SK-N-SH (cell line): ENCODE measurements at regions not wholly inside any gene's neighbourhood (a gene's known extent, or its start where the extent isn't known, plus 50 kb on each side); places are given as distances from the start of the nearest gene placed in this dataset.

Source experiments
- CTCF ChIA-PET: fragments of 300-600, 350-600 bp; formaldehyde crosslinking; extraction: SDS; loops from one replicate; lab custom pipeline; 2021; lab: Yijun Ruan, JAX
- POLR2A ChIA-PET: fragments of 350-600 bp; sonication (Branson Sonifier 250); formaldehyde crosslinking; extraction: SDS; loops from one replicate; lab custom pipeline; 2020; ENCODE audit warnings: antibody characterized with exemption, inconsistent platforms; lab: Yijun Ruan, JAX
- DNase-seq: peaks from one replicate; pipeline ENCODE4 v3.0.0; 2012
- H2AFZ ChIP-seq: fragments of 200-600 bp; sonication (generic); 2 replicates; pipeline ENCODE4 v1.8.1; 2016; ENCODE audit warnings: antibody characterized with exemption, mild to moderate bottlenecking, low read depth
- H3F3A ChIP-seq: fragments of 200-600 bp; sonication (generic); replicated peaks from 2 replicates; pipeline ENCODE3; 2016; ENCODE audit warnings: antibody characterized with exemption, mild to moderate bottlenecking; ENCODE audit not compliant: insufficient read depth
- H3K27ac ChIP-seq, 2 experiments: fragments of 200-500 bp in 1 of 2; fragments of 200-600 bp in 1 of 2; sonication (Bioruptor generic) in 1 of 2; sonication (generic), shearing (Covaris generic) in 1 of 2; 2 replicates each; pipeline versions ENCODE4 v1.5.1 to v1.6.1; 2014 to 2016; ENCODE audit warnings: low read depth in 2 of 2, inconsistent platforms in 1 of 2, low read length in 1 of 2, mild to moderate bottlenecking in 1 of 2, mixed read lengths in 1 of 2
- H3K27me3 ChIP-seq: fragments of 200-600 bp; sonication (generic), shearing (Covaris generic); 2 replicates; pipeline ENCODE4 v1.6.1; 2016; ENCODE audit warnings: mixed run types; ENCODE audit not compliant: insufficient read depth
- H3K36me3 ChIP-seq, 2 experiments: fragments of 200-500 bp in 1 of 2; fragments of 200-600 bp in 1 of 2; sonication (Bioruptor generic) in 1 of 2; sonication (generic) in 1 of 2; replicated peaks in 1 of 2; 2 replicates each; pipeline versions ENCODE3 to v1.5.1; 2014 to 2016; ENCODE audit warnings: low read length in 1 of 2, mild to moderate bottlenecking in 1 of 2; ENCODE audit not compliant: insufficient read depth in 2 of 2, control insufficient read depth in 1 of 2
- H3K4me1 ChIP-seq, 2 experiments: fragments of 200-500 bp in 1 of 2; fragments of 200-600 bp in 1 of 2; sonication (Bioruptor generic) in 1 of 2; sonication (generic), shearing (Covaris generic) in 1 of 2; 2 replicates each; pipeline versions ENCODE4 v1.5.1 to v1.6.1; 2014 to 2016; ENCODE audit warnings: low read depth in 1 of 2, low read length in 1 of 2, mixed run types in 1 of 2; ENCODE audit not compliant: insufficient read depth in 2 of 2, control insufficient read depth in 1 of 2
- H3K4me2 ChIP-seq: fragments of 200-600 bp; sonication (generic), shearing (Covaris generic); 2 replicates; pipeline ENCODE4 v1.6.1; 2017; ENCODE audit warnings: mixed run types
- H3K4me3 ChIP-seq, 2 experiments: fragments of 200-500 bp in 1 of 2; fragments of 200-600 bp in 1 of 2; sonication (Bioruptor generic) in 1 of 2; sonication (generic), shearing (Covaris generic) in 1 of 2; 2 replicates each; pipeline versions ENCODE4 v1.5.1 to v1.8.1; 2014 to 2016; ENCODE audit warnings: low read depth in 2 of 2, inconsistent platforms in 1 of 2, low read length in 1 of 2, mild to moderate bottlenecking in 1 of 2, mixed read lengths in 1 of 2, moderate library complexity in 1 of 2
- H3K79me2 ChIP-seq: fragments of 200-600 bp; sonication (generic); 2 replicates; pipeline ENCODE4 v1.8.1; 2017; ENCODE audit warnings: mild to moderate bottlenecking; ENCODE audit not compliant: insufficient read depth
- H3K9ac ChIP-seq: fragments of 200-600 bp; sonication (generic); 2 replicates; pipeline ENCODE4 v1.6.1; 2017; ENCODE audit warnings: mixed run types
- H3K9me2 ChIP-seq: fragments of 200-600 bp; sonication (generic); 2 replicates; pipeline ENCODE4 v1.6.1; 2017; ENCODE audit warnings: mixed run types
- H3K9me3 ChIP-seq: fragments of 200-600 bp; sonication (generic); 2 replicates; pipeline ENCODE4 v1.6.1; 2017; ENCODE audit warnings: mixed run types, mild to moderate bottlenecking, moderate library complexity
- H4K20me1 ChIP-seq: fragments of 200-600 bp; sonication (generic); 2 replicates; pipeline ENCODE4 v1.6.1; 2017; ENCODE audit warnings: mild to moderate bottlenecking, mixed run types; ENCODE audit not compliant: insufficient read depth
- EP300 ChIP-seq, 2 experiments: IDR thresholded peaks; 2 replicates each; pipeline versions ENCODE4 v1.4.0 to v1.6.1; 2012; ENCODE audit warnings: borderline replicate concordance in 1 of 2, low read depth in 1 of 2, low read length in 1 of 2
- FOXJ3 ChIP-seq: sonication (generic); formaldehyde crosslinking; IDR thresholded peaks from 2 replicates; pipeline ENCODE4 v1.5.1; 2020; ENCODE audit warnings: mild to moderate bottlenecking, missing genetic modification reagents
- IRF3 ChIP-seq: fragments of 150-350 bp; IDR thresholded peaks from 2 replicates; pipeline ENCODE4 v1.6.1; 2016; ENCODE audit warnings: mild to moderate bottlenecking, low read depth, low read length
- MAX ChIP-seq: IDR thresholded peaks from 2 replicates; pipeline ENCODE4 v1.4.0; 2012; ENCODE audit warnings: low read depth
- POLR2AphosphoS5 ChIP-seq: IDR thresholded peaks from 2 replicates; pipeline ENCODE4 v1.6.1; 2012; ENCODE audit warnings: low read depth, low read length
- TCF12 ChIP-seq: IDR thresholded peaks from 2 replicates; pipeline ENCODE4 v1.4.0; 2012
- YY1 ChIP-seq: IDR thresholded peaks from 2 replicates; pipeline ENCODE4 v1.4.0; 2012; ENCODE audit warnings: low read depth, mild to moderate bottlenecking
- ZBTB33 ChIP-seq: IDR thresholded peaks from 2 replicates; pipeline ENCODE4 v1.4.0; 2012; ENCODE audit warnings: low read depth, borderline replicate concordance
- WGBS: methylation state at CpG from one replicate; pipeline ENCODE4 v1.1.6; 2017; ENCODE audit warnings: low lambda C conversion rate; 5-methylcytosine and 5-hydroxymethylcytosine counted together
- TF ChIP-seq, protein P1 (sequence below): IDR thresholded peaks from 2 replicates; pipeline ENCODE4 v1.6.1; 2012; ENCODE audit warnings: mild to moderate bottlenecking, low read depth, low read length, moderate library complexity

DNA sequence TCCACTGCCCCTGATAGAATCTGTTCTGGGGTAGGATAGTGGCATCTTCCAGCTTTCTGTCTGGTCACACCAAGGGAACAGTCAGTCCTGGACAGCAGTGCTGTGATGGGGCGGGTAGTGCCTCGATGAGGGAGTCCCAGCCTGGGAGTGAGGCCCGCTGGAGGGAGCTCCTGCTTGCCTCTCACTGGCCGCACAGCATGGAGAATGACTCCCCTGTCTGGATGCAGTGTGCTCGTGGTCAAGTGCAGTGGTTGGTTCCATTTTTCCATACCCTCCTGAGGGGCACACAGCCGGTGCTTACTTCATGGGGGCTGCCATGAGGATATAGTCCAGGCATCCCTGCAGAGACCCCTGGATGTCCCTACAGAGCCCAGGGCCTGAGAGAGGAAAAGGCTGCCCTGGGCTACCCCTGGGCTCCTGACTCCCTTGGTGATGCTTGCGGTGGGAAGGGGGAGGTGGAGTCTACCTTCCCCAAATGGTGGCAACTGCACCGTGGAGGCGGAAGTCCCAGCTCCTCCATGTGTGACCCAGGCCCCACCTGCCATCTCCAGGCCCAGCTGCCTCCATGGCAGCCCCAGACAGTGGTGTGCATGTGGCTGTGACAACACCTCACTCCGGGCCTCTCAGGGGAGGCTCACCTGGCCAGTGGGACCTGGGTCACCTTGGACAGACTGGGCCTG is 212.5 kb downstream of the GLI2 start:
- no peak for DNase-seq
- no peak overlapping the region for H3K4me3 ChIP-seq
- H3K79me2 ChIP-seq = peaks cover 23% of the 10 kb centered on the region
- CTCF ChIA-PET = interaction anchor here (0.5 to 2.5 kb wide), 4 partner anchors 10 to 252 kb away, joined by 3 to 8 read pairs (median 3); no protein-coding TSS in a partner anchor
- H3K27ac ChIP-seq = no peak overlapping the region
- no peaks in the 10 kb centered on the region; the same call in 1 of the 2 replicates for H4K20me1 ChIP-seq
- no peaks in the 10 kb centered on the region for H3K9me3 ChIP-seq
- H2AFZ ChIP-seq = no peak overlapping the region
- H3K9me2 ChIP-seq = no peaks in the 10 kb centered on the region
- 98% methylated on average over 6 of the region's 10 CpGs for WGBS
- H3K9ac ChIP-seq = no peak overlapping the region
- POLR2A ChIA-PET = interaction anchor here (1.6 kb wide), 1 partner anchor 10 kb away, joined by 5 read pairs; no protein-coding TSS in a partner anchor
- H3K4me2 ChIP-seq = no peak overlapping the region
- peaks cover 0 to 2% of the 10 kb centered on the region in 2 experiments for H3K36me3 ChIP-seq
- H3K27me3 ChIP-seq = no peaks in the 10 kb centered on the region
- peaks cover 4% of the 10 kb centered on the region for H3F3A ChIP-seq
- TF ChIP-seq YY1 (no peak), POLR2AphosphoS5 (no peak), ZBTB33 (no peak), FOXJ3 (no peak)
- TF ChIP-seq, all 33 proteins: peak for 0
- peaks cover 4 to 33% of the 10 kb centered on the region in 2 experiments; a peak in 1 of 4 replicates for H3K4me1 ChIP-seq

DNA sequence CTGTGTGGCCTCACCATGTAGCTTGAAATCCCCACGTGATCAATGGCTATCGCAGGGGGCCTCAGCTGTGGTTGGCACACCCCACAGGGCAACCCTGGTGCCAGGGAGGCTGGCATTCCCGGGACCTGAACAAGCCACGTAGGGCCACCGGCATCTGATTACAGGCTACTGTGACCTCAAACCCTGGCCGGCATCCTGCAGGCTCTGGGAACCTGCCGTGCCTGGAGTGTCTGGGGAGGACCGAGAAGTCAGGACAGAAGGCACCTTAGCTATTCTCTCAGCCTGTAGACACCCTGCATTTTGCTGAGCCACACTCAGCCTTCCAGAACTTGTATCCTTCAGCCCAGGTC is 213.0 kb downstream of the GLI2 start:
- CTCF ChIA-PET = interaction anchor here (0.8 to 2.5 kb wide), 7 partner anchors 9 to 253 kb away, joined by 3 to 8 read pairs (median 3); no protein-coding TSS in a partner anchor
- no peak for TF ChIP-seq IRF3
- no peak for TF ChIP-seq YY1
- TF ChIP-seq TCF12 = no peak
- TF ChIP-seq MAX = no peak
- TF ChIP-seq POLR2AphosphoS5 = no peak
- no peak for TF ChIP-seq EP300 (IDR thresholded peaks at IDR 0.05; ENCODE audit: borderline replicate concordance in 1 of 2, low read depth in 1 of 2, low read length in 1 of 2)
- TF ChIP-seq, protein P1, sequence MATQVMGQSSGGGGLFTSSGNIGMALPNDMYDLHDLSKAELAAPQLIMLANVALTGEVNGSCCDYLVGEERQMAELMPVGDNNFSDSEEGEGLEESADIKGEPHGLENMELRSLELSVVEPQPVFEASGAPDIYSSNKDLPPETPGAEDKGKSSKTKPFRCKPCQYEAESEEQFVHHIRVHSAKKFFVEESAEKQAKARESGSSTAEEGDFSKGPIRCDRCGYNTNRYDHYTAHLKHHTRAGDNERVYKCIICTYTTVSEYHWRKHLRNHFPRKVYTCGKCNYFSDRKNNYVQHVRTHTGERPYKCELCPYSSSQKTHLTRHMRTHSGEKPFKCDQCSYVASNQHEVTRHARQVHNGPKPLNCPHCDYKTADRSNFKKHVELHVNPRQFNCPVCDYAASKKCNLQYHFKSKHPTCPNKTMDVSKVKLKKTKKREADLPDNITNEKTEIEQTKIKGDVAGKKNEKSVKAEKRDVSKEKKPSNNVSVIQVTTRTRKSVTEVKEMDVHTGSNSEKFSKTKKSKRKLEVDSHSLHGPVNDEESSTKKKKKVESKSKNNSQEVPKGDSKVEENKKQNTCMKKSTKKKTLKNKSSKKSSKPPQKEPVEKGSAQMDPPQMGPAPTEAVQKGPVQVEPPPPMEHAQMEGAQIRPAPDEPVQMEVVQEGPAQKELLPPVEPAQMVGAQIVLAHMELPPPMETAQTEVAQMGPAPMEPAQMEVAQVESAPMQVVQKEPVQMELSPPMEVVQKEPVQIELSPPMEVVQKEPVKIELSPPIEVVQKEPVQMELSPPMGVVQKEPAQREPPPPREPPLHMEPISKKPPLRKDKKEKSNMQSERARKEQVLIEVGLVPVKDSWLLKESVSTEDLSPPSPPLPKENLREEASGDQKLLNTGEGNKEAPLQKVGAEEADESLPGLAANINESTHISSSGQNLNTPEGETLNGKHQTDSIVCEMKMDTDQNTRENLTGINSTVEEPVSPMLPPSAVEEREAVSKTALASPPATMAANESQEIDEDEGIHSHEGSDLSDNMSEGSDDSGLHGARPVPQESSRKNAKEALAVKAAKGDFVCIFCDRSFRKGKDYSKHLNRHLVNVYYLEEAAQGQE = no peak
- Histone ChIP-seq H3K9me3 (no peaks in the 10 kb centered on the region), H3K4me1 (peaks cover 4 to 36% of the 10 kb centered on the region in 2 experiments; a peak in 1 of 4 replicates), H3K79me2 (peaks cover 18% of the 10 kb centered on the region), H2AFZ (no peak overlapping the region), H3K4me3 (no peak overlapping the region), H3K27me3 (no peaks in the 10 kb centered on the region), H3K36me3 (peaks cover 0 to 2% of the 10 kb centered on the region in 2 experiments), H3K9me2 (no peaks in the 10 kb centered on the region), H3F3A (peaks cover 4% of the 10 kb centered on the region), H3K9ac (no peak overlapping the region), H3K27ac (no peak overlapping the region), H3K4me2 (no peak overlapping the region), H4K20me1 (no peaks in the 10 kb centered on the region; the same call in 1 of the 2 replicates)
- 75% methylated on average over 2 of the region's 8 CpGs for WGBS
- POLR2A ChIA-PET = interaction anchor here (1.6 kb wide), 1 partner anchor 10 kb away, joined by 5 read pairs; no protein-coding TSS in a partner anchor
- DNase-seq = no peak
